ENCODE measurements at regions not wholly inside any gene's neighbourhood (a gene's known extent, or its start where the extent isn't known, plus 50 kb on each side); places are given as distances from the start of the nearest gene placed in this dataset.

GRCh38 chr20:11726026-11726425 lies 191.7 kb upstream of the BTBD3 start:
- no peak for TF ChIP-seq CTCF (conservative IDR thresholded peaks at IDR 0.05)
- no peak for TF ChIP-seq EZH2 (IDR thresholded peaks at IDR 0.05; ENCODE audit: low read depth)
